Panc1 (cell line): ENCODE measurements at regions not wholly inside any gene's neighbourhood (a gene's known extent, or its start where the extent isn't known, plus 50 kb on each side); places are given as distances from the start of the nearest gene placed in this dataset.

Source experiments
- ATAC-seq: fragments of 200-7000 bp; cut with Tn5 transposase; 2 replicates; pipeline ENCODE4 v1.9.1; 2020; ENCODE audit warnings: mild to moderate bottlenecking, moderate library complexity
- BruUV-seq: library from RNA; stranded (reverse); fragments of 400-500 nt; replicated peaks from 2 replicates; lab custom pipeline; 2021; lab: Mats Ljungman, UMichigan
- CTCF ChIA-PET: fragments of 300-600 bp; sonication (Branson Sonifier 250); formaldehyde crosslinking; loops from one replicate; lab custom pipeline; 2022; ENCODE audit warnings: antibody characterized with exemption; lab: Charles Lee
- POLR2A ChIA-PET: fragments of 300-600 bp; sonication (Branson Sonifier 250); formaldehyde crosslinking; loops from one replicate; lab custom pipeline; 2022; ENCODE audit warnings: antibody characterized with exemption; lab: Charles Lee
- DNase-seq: peaks from one replicate; pipeline ENCODE4 v3.0.0-alpha.2; 2010; ENCODE audit warnings: low read depth, low spot score
- H3K27ac ChIP-seq: 2 replicates; pipeline ENCODE4 v1.5.1; 2011; ENCODE audit warnings: mild to moderate bottlenecking, low read length, inconsistent platforms
- H3K27me3 ChIP-seq: fragments of 200-500 bp; sonication (Bioruptor generic); 2 replicates; pipeline ENCODE4 v1.6.0; 2014; ENCODE audit warnings: low read length, inconsistent platforms; ENCODE audit not compliant: control insufficient read depth, insufficient read depth
- H3K36me3 ChIP-seq: fragments of 200-500 bp; sonication (Bioruptor generic); 2 replicates; pipeline ENCODE4 v1.5.1; 2014; ENCODE audit warnings: inconsistent platforms, mild to moderate bottlenecking, low read length, moderate library complexity; ENCODE audit not compliant: control insufficient read depth, insufficient read depth
- H3K4me1 ChIP-seq: 2 replicates; pipeline ENCODE4 v1.5.1; 2011; ENCODE audit warnings: inconsistent platforms, mild to moderate bottlenecking, low read length, moderate library complexity; ENCODE audit not compliant: control insufficient read depth, insufficient read depth
- H3K4me3 ChIP-seq, 2 experiments: 2 replicates each; pipeline ENCODE4 v1.5.1; 2011 to 2012; ENCODE audit warnings: low read depth in 2 of 2, low read length in 2 of 2, mild to moderate bottlenecking in 2 of 2, inconsistent platforms in 1 of 2, moderate library complexity in 1 of 2
- H3K9me3 ChIP-seq: fragments of 200-500 bp; sonication (Bioruptor generic); 2 replicates; pipeline ENCODE4 v1.5.1; 2014; ENCODE audit warnings: low read depth, mild to moderate bottlenecking, inconsistent platforms, low read length, moderate library complexity; ENCODE audit not compliant: control insufficient read depth, insufficient read depth
- POLR2AphosphoS5 ChIP-seq: IDR thresholded peaks from 2 replicates; pipeline ENCODE4 v1.6.1; 2012; ENCODE audit warnings: mild to moderate bottlenecking, low read depth, low read length, moderate library complexity
- REST ChIP-seq, 2 experiments: IDR thresholded peaks; 2 replicates each; pipeline ENCODE4 v1.6.1; 2011 to 2012; ENCODE audit warnings: low read depth in 2 of 2, control low read depth in 1 of 2, low read length in 1 of 2, mild to moderate bottlenecking in 1 of 2, moderate library complexity in 1 of 2; ENCODE audit not compliant: insufficient read depth in 1 of 2
- SIN3A ChIP-seq: IDR thresholded peaks from 2 replicates; pipeline ENCODE4 v1.6.1; 2012; ENCODE audit warnings: low read depth, mild to moderate bottlenecking, low read length, moderate library complexity, borderline replicate concordance; ENCODE audit not compliant: insufficient read depth
- TCF7L2 ChIP-seq: IDR thresholded peaks from 2 replicates; pipeline ENCODE4 v1.6.1; 2011; ENCODE audit warnings: mild to moderate bottlenecking, low read depth, low read length, inconsistent platforms
- in situ Hi-C: cut with HindIII; loops from 2 replicates; pipeline ENCODE4 v1.10.0; 2016; ENCODE audit warnings: low sequenced_read_pairs, low pct_unique_long_range_greater_than_20kb
- intact Hi-C: fragments of 100-400 bp; cut with micrococcal nuclease; formaldehyde crosslinking; loops from one replicate; pipeline ENCODE4 v1.10.0; 2022; ENCODE audit not compliant: unreplicated experiment
- TF ChIP-seq, protein P1 (sequence below): fragments of 450-650 bp; IDR thresholded peaks from 2 replicates; pipeline ENCODE4 v1.5.1; 2017; ENCODE audit warnings: mild to moderate bottlenecking

- Histone ChIP-seq H3K4me1 (no peaks in the 10 kb centered on the region), H3K4me3 (no peak overlapping the region), H3K36me3 (no peaks in the 10 kb centered on the region), H3K9me3 (no peaks in the 10 kb centered on the region), H3K27me3 (peaks cover 2% of the 10 kb centered on the region; the same call in 1 of the 2 replicates), H3K27ac (no peak overlapping the region)
- ATAC-seq (no peak), DNase-seq (no peak)
- BruUV-seq, result no TSS peak
- intact Hi-C loops, result no loop called here
- TF ChIP-seq REST (IDR thresholded peaks at IDR 0.05; ENCODE audit: insufficient read depth in 1 of 2, low read depth in 2 of 2, low read length in 1 of 2), result no peak
- TF ChIP-seq SIN3A, result no peak
- TF ChIP-seq, protein P1, sequence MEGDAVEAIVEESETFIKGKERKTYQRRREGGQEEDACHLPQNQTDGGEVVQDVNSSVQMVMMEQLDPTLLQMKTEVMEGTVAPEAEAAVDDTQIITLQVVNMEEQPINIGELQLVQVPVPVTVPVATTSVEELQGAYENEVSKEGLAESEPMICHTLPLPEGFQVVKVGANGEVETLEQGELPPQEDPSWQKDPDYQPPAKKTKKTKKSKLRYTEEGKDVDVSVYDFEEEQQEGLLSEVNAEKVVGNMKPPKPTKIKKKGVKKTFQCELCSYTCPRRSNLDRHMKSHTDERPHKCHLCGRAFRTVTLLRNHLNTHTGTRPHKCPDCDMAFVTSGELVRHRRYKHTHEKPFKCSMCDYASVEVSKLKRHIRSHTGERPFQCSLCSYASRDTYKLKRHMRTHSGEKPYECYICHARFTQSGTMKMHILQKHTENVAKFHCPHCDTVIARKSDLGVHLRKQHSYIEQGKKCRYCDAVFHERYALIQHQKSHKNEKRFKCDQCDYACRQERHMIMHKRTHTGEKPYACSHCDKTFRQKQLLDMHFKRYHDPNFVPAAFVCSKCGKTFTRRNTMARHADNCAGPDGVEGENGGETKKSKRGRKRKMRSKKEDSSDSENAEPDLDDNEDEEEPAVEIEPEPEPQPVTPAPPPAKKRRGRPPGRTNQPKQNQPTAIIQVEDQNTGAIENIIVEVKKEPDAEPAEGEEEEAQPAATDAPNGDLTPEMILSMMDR, result no peak
- ChIA-PET CTCF (no interaction called here), POLR2A (no interaction called here)
- in situ Hi-C loops, result no loop called here
Measured at GRCh38 chr5:56608217-56608925, 207.0 kb upstream of the MAP3K1 start.

DNA sequence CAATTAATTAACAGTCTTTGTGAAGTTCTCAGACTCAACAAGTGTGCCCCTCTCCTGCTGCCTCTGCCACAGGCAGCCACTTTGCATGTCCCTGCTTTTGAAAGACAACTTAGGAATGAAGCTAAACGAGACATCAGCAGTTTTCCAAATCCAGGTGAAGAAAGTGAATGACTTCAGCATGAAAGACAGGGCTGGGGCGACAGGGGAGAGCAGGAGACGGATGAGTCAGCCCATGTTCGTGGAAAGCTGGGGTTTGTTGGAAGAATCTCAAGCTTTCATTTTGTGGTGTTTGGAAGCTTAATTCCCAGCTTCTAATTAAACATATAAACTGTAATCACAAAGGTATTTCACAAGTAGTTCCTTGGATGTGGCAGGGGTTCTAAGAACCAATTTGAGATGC is 207.8 kb upstream of the MAP3K1 start:
- H3K4me1 ChIP-seq, result no peaks in the 10 kb centered on the region
- no peak for ATAC-seq
- TF ChIP-seq, protein P1, result no peak
- no peak for TF ChIP-seq POLR2AphosphoS5
- no peak for TF ChIP-seq SIN3A
- TF ChIP-seq TCF7L2, result no peak
- TF ChIP-seq REST (IDR thresholded peaks at IDR 0.05; ENCODE audit: insufficient read depth in 1 of 2, low read depth in 2 of 2, low read length in 1 of 2), result no peak
- ChIA-PET CTCF (no interaction called here), POLR2A (no interaction called here)
- no peaks in the 10 kb centered on the region for H3K36me3 ChIP-seq
- intact Hi-C loops, result no loop called here
- no peak overlapping the region for H3K4me3 ChIP-seq
- no TSS peak for BruUV-seq
- DNase-seq, result no peak
- no peaks in the 10 kb centered on the region for H3K9me3 ChIP-seq
- no peak overlapping the region for H3K27ac ChIP-seq
- peaks cover 2% of the 10 kb centered on the region; the same call in 1 of the 2 replicates for H3K27me3 ChIP-seq
- in situ Hi-C loops, result no loop called here
